Vagina (tissue), 2 donors: ENCODE measurements at regions not wholly inside any gene's neighbourhood (a gene's known extent, or its start where the extent isn't known, plus 50 kb on each side); places are given as distances from the start of the nearest gene placed in this dataset.

Experiments
- DNase-seq, 2 donors: peaks; one replicate each; pipeline ENCODE4 v3.0.0-alpha.2; 2017; ENCODE audit errors: extremely low spot score in 2 of 2
- H3K27ac ChIP-seq: fragments of 200-600 bp; sonication (generic); one replicate; pipeline ENCODE4 v1.5.1; 2019
- H3K27me3 ChIP-seq: fragments of 200-600 bp; sonication (generic); one replicate; pipeline ENCODE4 v1.5.1; 2019
- H3K36me3 ChIP-seq, 2 donors: fragments of 200-600 bp; sonication (generic); one replicate each; pipeline ENCODE4 v1.5.1; 2017 to 2019
- H3K4me1 ChIP-seq: fragments of 200-600 bp; sonication (generic); one replicate; pipeline ENCODE4 v1.5.1; 2019
- H3K4me3 ChIP-seq, 2 donors: fragments of 200-600 bp; sonication (generic); 1 replicate in 1 of 2; 2 replicates in 1 of 2; pipeline ENCODE4 v1.5.1; 2016 to 2019
- H3K9me3 ChIP-seq: fragments of 200-600 bp; sonication (generic); one replicate; pipeline ENCODE4 v1.5.1; 2019
- POLR2A ChIP-seq, 2 donors: fragments of 450-650 bp; IDR thresholded peaks; one replicate each; pipeline ENCODE4 v1.6.1; 2017; ENCODE audit warnings: antibody characterized with exemption in 2 of 2, mild to moderate bottlenecking in 2 of 2, moderate library complexity in 2 of 2
- POLR2AphosphoS5 ChIP-seq, 2 donors: sonication (generic); formaldehyde crosslinking; IDR thresholded peaks; one replicate each; pipeline ENCODE4 v1.9.0; 2017; ENCODE audit warnings: antibody characterized with exemption in 2 of 2, mild to moderate bottlenecking in 2 of 2, low read depth in 1 of 2; ENCODE audit not compliant: insufficient read depth in 1 of 2
- intact Hi-C: fragments of 100-400 bp; cut with DNase I; formaldehyde crosslinking; loops from one replicate; pipeline ENCODE4 v1.15.1; 2023
- TF ChIP-seq, protein P1 (sequence below), 3 experiments: fragments of 450-650 bp in 2 of 3; fragments of 200-600 bp in 1 of 3; sonication (generic) in 1 of 3; IDR thresholded peaks; one replicate each; pipeline ENCODE4 v1.5.1; 2017 to 2019; ENCODE audit warnings: antibody characterized with exemption in 3 of 3, mild to moderate bottlenecking in 2 of 3, moderate library complexity in 2 of 3

DNA sequence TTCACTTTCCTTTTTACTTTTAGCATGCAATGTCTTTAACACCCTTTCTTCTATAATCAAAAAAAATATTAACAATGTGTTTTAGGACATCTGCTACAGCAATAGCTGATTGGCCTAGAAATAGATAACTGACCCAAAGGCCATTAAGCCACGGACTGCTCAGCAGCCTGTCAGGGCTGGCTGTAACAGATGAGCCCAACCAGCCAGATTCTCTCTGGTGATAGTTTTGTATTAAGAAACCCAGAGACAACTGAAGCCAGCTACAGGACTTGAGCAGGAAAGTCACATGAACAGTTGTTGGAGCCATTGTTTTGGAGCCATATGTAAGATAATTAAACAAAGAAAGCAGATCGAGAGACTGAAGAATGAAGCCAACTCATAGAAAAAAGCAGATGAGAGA, 80.3 kb downstream of the DDIT4L start:
- intact Hi-C loops: no loop called here
- Histone ChIP-seq H3K9me3 (no peaks in the 10 kb centered on the region), H3K36me3 (no peaks in the 10 kb centered on the region), H3K27me3 (no peaks in the 10 kb centered on the region), H3K27ac (no peak overlapping the region), H3K4me3 (no peak overlapping the region), H3K4me1 (no peaks in the 10 kb centered on the region)
- DNase-seq: no peak
- no peak for TF ChIP-seq POLR2AphosphoS5 (IDR thresholded peaks at IDR 0.05; ENCODE audit: insufficient read depth in 1 of 2, low read depth in 1 of 2)

- TF ChIP-seq, protein P1, sequence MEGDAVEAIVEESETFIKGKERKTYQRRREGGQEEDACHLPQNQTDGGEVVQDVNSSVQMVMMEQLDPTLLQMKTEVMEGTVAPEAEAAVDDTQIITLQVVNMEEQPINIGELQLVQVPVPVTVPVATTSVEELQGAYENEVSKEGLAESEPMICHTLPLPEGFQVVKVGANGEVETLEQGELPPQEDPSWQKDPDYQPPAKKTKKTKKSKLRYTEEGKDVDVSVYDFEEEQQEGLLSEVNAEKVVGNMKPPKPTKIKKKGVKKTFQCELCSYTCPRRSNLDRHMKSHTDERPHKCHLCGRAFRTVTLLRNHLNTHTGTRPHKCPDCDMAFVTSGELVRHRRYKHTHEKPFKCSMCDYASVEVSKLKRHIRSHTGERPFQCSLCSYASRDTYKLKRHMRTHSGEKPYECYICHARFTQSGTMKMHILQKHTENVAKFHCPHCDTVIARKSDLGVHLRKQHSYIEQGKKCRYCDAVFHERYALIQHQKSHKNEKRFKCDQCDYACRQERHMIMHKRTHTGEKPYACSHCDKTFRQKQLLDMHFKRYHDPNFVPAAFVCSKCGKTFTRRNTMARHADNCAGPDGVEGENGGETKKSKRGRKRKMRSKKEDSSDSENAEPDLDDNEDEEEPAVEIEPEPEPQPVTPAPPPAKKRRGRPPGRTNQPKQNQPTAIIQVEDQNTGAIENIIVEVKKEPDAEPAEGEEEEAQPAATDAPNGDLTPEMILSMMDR (IDR thresholded peaks at IDR 0.05): no peak
- TF ChIP-seq POLR2AphosphoS5 (IDR thresholded peaks at IDR 0.05; ENCODE audit: insufficient read depth in 1 of 2, low read depth in 1 of 2) (no peak), POLR2A (IDR thresholded peaks at IDR 0.05) (no peak)
- no peaks in the 10 kb centered on the region for H3K4me1 ChIP-seq
- no peak for DNase-seq
- H3K9me3 ChIP-seq: no peaks in the 10 kb centered on the region
- H3K36me3 ChIP-seq: no peaks in the 10 kb centered on the region
- no peak overlapping the region for H3K27ac ChIP-seq
- intact Hi-C loops: no loop called here
- H3K27me3 ChIP-seq: no peaks in the 10 kb centered on the region
- no peak overlapping the region for H3K4me3 ChIP-seq
Observed at GRCh38 chr4:100108869-100109268, 81.4 kb downstream of the DDIT4L start.

DNA sequence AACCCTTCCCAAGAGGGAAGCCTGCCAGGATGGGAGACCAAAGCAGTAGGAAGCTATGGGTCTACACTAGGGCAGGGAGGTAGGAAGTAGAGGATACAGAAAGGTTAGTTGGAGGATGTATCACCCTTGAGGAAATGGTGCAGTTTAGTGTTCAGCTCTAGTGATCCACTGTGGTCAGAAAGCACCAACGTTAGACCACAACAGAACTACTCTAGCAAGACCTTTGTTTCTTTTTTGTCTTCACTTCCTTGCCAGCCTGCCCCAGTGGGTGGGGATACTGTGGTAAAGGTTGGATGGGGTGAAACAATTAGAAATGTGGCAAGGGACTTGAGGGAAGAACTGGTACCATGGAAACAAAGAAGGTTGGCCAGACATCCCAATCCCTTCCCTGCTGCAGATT, 83.3 kb downstream of the DDIT4L start:
- H3K9me3 ChIP-seq: no peaks in the 10 kb centered on the region
- no peak overlapping the region for H3K27ac ChIP-seq
- DNase-seq: no peak
- no peaks in the 10 kb centered on the region for H3K4me1 ChIP-seq
- H3K27me3 ChIP-seq: no peaks in the 10 kb centered on the region
- H3K4me3 ChIP-seq: no peak overlapping the region
- TF ChIP-seq POLR2A (IDR thresholded peaks at IDR 0.05) (no peak), POLR2AphosphoS5 (IDR thresholded peaks at IDR 0.05; ENCODE audit: insufficient read depth in 1 of 2, low read depth in 1 of 2) (no peak)
- TF ChIP-seq, protein P1 (IDR thresholded peaks at IDR 0.05): no peak
- intact Hi-C loops: no loop called here
- no peaks in the 10 kb centered on the region for H3K36me3 ChIP-seq

- no peaks in the 10 kb centered on the region for H3K27me3 ChIP-seq
- H3K36me3 ChIP-seq: no peaks in the 10 kb centered on the region
- H3K4me1 ChIP-seq: no peaks in the 10 kb centered on the region
- intact Hi-C loops: no loop called here
- no peaks in the 10 kb centered on the region for H3K9me3 ChIP-seq
- TF ChIP-seq POLR2AphosphoS5 (IDR thresholded peaks at IDR 0.05; ENCODE audit: insufficient read depth in 1 of 2, low read depth in 1 of 2) (no peak), POLR2A (IDR thresholded peaks at IDR 0.05) (no peak)
- TF ChIP-seq, protein P1 (IDR thresholded peaks at IDR 0.05): no peak
- no peak overlapping the region for H3K4me3 ChIP-seq
- no peak overlapping the region for H3K27ac ChIP-seq
- no peak for DNase-seq
Observed at GRCh38 chr4:100103671-100104070, 86.6 kb downstream of the DDIT4L start.

- Histone ChIP-seq H3K27me3 (no peaks in the 10 kb centered on the region), H3K4me3 (no peak overlapping the region), H3K9me3 (no peaks in the 10 kb centered on the region), H3K36me3 (no peaks in the 10 kb centered on the region), H3K27ac (no peak overlapping the region), H3K4me1 (no peaks in the 10 kb centered on the region)
- DNase-seq: no peak
- intact Hi-C loops: no loop called here
- TF ChIP-seq POLR2AphosphoS5 (IDR thresholded peaks at IDR 0.05; ENCODE audit: insufficient read depth in 1 of 2, low read depth in 1 of 2) (no peak), POLR2A (IDR thresholded peaks at IDR 0.05) (no peak)
- TF ChIP-seq, protein P1 (IDR thresholded peaks at IDR 0.05): no peak
Observed at GRCh38 chr4:100100985-100101384, 89.3 kb downstream of the DDIT4L start.

DNA sequence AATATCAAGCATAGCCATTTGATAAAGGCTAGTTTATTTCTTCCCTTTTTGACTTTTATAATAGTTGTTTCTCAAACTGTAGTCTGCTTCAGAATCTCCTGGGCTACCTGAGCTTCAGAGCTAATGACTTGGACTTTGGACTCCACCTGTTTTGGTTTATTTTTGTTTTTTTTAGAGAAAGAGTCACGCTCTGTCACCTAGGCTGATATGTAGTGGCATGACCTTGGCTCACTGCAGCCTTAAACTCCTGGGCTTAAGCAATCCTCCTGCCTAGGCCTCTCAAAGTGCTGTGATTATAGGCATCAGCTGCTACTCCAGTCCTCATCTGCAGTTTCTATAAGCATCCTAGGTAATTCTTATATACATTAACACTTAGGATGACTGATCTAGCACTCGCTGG, 90.5 kb downstream of the DDIT4L start:
- intact Hi-C loops: no loop called here
- Histone ChIP-seq H3K4me1 (no peaks in the 10 kb centered on the region), H3K27me3 (no peaks in the 10 kb centered on the region), H3K27ac (no peak overlapping the region), H3K4me3 (no peak overlapping the region), H3K36me3 (no peaks in the 10 kb centered on the region), H3K9me3 (no peaks in the 10 kb centered on the region)
- TF ChIP-seq POLR2AphosphoS5 (IDR thresholded peaks at IDR 0.05; ENCODE audit: insufficient read depth in 1 of 2, low read depth in 1 of 2) (no peak), POLR2A (IDR thresholded peaks at IDR 0.05) (no peak)
- TF ChIP-seq, protein P1 (IDR thresholded peaks at IDR 0.05): no peak
- no peak for DNase-seq
